Stimulated activated CD4-positive, alpha-beta T cell treated with anti-CD3 and anti-CD28 coated beads, Interleukin-4, amount 100 ng/mL, for 48 hours (primary cell): ENCODE measurements at regions not wholly inside any gene's neighbourhood (a gene's known extent, or its start where the extent isn't known, plus 50 kb on each side); places are given as distances from the start of the nearest gene placed in this dataset.
"Not testable (repeated sequence)": the region's sequence is repeated elsewhere in the genome, so short reads cannot be mapped to it uniquely, and the experiment has no call there.

Experiments
- DNase-seq, 2 donors: peaks; one replicate each; pipeline ENCODE4 v3.0.0-alpha.2; 2020; ENCODE audit warnings: low read depth in 2 of 2

GRCh38 chr6:144956697-144957096 lies 671.6 kb downstream of the UTRN start:
- not testable (repeated sequence) for DNase-seq

- no peak for DNase-seq
These were observed 672.3 kb downstream of the UTRN start for GRCh38 chr6:144957236-144957937.

GRCh38 chr6:144969154-144969553 lies 684.0 kb downstream of the UTRN start:
- DNase-seq: no peak

- DNase-seq: no peak
These were observed 684.6 kb downstream of the UTRN start for GRCh38 chr6:144969602-144970272.

- not testable (repeated sequence) for DNase-seq
These were observed 692.2 kb downstream of the UTRN start for GRCh38 chr6:144977250-144977864.

- DNase-seq: no peak
These were observed 693.1 kb downstream of the UTRN start for GRCh38 chr6:144978208-144978607.

GRCh38 chr6:144986271-144986670 lies 701.1 kb downstream of the UTRN start:
- DNase-seq: no peak

- no peak for DNase-seq
These were observed 704.4 kb downstream of the UTRN start for GRCh38 chr6:144989319-144990107.

GRCh38 chr6:144990784-144991183 lies 705.6 kb downstream of the UTRN start:
- DNase-seq: no peak

GRCh38 chr6:144993870-144994269 lies 708.7 kb downstream of the UTRN start:
- DNase-seq: no peak

- DNase-seq: no peak
These were observed 712.9 kb downstream of the UTRN start for GRCh38 chr6:144997996-144998395.

GRCh38 chr6:144999127-144999526 lies 714.0 kb downstream of the UTRN start:
- DNase-seq: no peak

- no peak for DNase-seq
These were observed 718.0 kb downstream of the UTRN start for GRCh38 chr6:145003145-145003544.

GRCh38 chr6:145006914-145007313 lies 721.8 kb downstream of the UTRN start:
- DNase-seq: no peak

- no peak for DNase-seq
These were observed 723.6 kb downstream of the UTRN start for GRCh38 chr6:145008715-145009114.

GRCh38 chr6:145009711-145010110 lies 724.6 kb downstream of the UTRN start:
- no peak for DNase-seq

GRCh38 chr6:145012039-145012662 lies 723.2 kb downstream of the EPM2A start:
- no peak for DNase-seq

- DNase-seq: peak; percentile 3 to 21
These were observed 719.4 kb downstream of the EPM2A start for GRCh38 chr6:145015739-145016558.

- DNase-seq: no peak
These were observed 718.3 kb downstream of the EPM2A start for GRCh38 chr6:145017051-145017450.

- DNase-seq: no peak
These were observed 717.8 kb downstream of the EPM2A start for GRCh38 chr6:145017516-145017915.

GRCh38 chr6:145018027-145018426 lies 717.3 kb downstream of the EPM2A start:
- DNase-seq: no peak
